Neural crest cell (in vitro differentiated cells): ENCODE measurements at regions not wholly inside any gene's neighbourhood (a gene's known extent, or its start where the extent isn't known, plus 50 kb on each side); places are given as distances from the start of the nearest gene placed in this dataset.
"Not testable (repeated sequence)": the region's sequence is repeated elsewhere in the genome, so short reads cannot be mapped to it uniquely, and the experiment has no call there.

Source experiments
- DNase-seq: peaks from one replicate; pipeline ENCODE4 v3.0.0; 2021; ENCODE audit warnings: low read depth, mixed read lengths, low spot score
- H3K27ac Mint-ChIP-seq: one replicate; pipeline ENCODE4 v1.8.0; 2021; ENCODE audit warnings: mild to moderate bottlenecking, mixed read lengths; ENCODE audit not compliant: unreplicated experiment
- H3K27me3 Mint-ChIP-seq: 2 replicates; pipeline ENCODE4 v1.8.0; 2021; ENCODE audit warnings: low read depth, mild to moderate bottlenecking, mixed read lengths
- H3K36me3 Mint-ChIP-seq: 2 replicates; pipeline ENCODE4 v1.8.0; 2021; ENCODE audit warnings: low read depth, mild to moderate bottlenecking, mixed read lengths
- H3K4me1 Mint-ChIP-seq: 2 replicates; pipeline ENCODE4 v1.8.0; 2021; ENCODE audit warnings: mixed read lengths
- H3K4me3 Mint-ChIP-seq: one replicate; pipeline ENCODE4 v1.8.0; 2021; ENCODE audit warnings: mild to moderate bottlenecking, mixed read lengths
- H3K9me3 Mint-ChIP-seq: 2 replicates; pipeline ENCODE4 v1.8.0; 2021; ENCODE audit warnings: mixed read lengths
- CTCF ChIP-seq: fragments of 200-600 bp; sonication (generic); conservative IDR thresholded peaks from 2 replicates; pipeline ENCODE4 v1.5.0; 2021; ENCODE audit warnings: antibody characterized with exemption, mild to moderate bottlenecking

- no peaks in the 10 kb centered on the region for H3K4me1 Mint-ChIP-seq
- H3K27me3 Mint-ChIP-seq: no peaks in the 10 kb centered on the region
- H3K27ac Mint-ChIP-seq: no peak overlapping the region
- no peaks in the 10 kb centered on the region for H3K36me3 Mint-ChIP-seq
- no peak overlapping the region for H3K4me3 Mint-ChIP-seq
- TF ChIP-seq CTCF: no peak
- no peaks in the 10 kb centered on the region for H3K9me3 Mint-ChIP-seq
- DNase-seq: no peak
Measured at GRCh38 chr3:87489892-87490291, 213.5 kb upstream of the POU1F1 start.

- H3K4me1 Mint-ChIP-seq: no peaks in the 10 kb centered on the region
- no peak for DNase-seq
- no peaks in the 10 kb centered on the region for H3K9me3 Mint-ChIP-seq
- no peak overlapping the region for H3K4me3 Mint-ChIP-seq
- no peaks in the 10 kb centered on the region for H3K27me3 Mint-ChIP-seq
- no peak for TF ChIP-seq CTCF
- no peak overlapping the region for H3K27ac Mint-ChIP-seq
- no peaks in the 10 kb centered on the region for H3K36me3 Mint-ChIP-seq
Measured at GRCh38 chr3:87488765-87489164, 212.4 kb upstream of the POU1F1 start.

- not testable (repeated sequence) for H3K36me3 Mint-ChIP-seq, H3K27ac Mint-ChIP-seq, H3K27me3 Mint-ChIP-seq, H3K4me3 Mint-ChIP-seq, H3K4me1 Mint-ChIP-seq, H3K9me3 Mint-ChIP-seq, DNase-seq
Measured at GRCh38 chr3:87486635-87487034, 210.3 kb upstream of the POU1F1 start.

- DNase-seq: no peak
- no peaks in the 10 kb centered on the region for H3K27me3 Mint-ChIP-seq
- no peaks in the 10 kb centered on the region for H3K9me3 Mint-ChIP-seq
- no peaks in the 10 kb centered on the region for H3K4me1 Mint-ChIP-seq
- TF ChIP-seq CTCF: no peak
- no peak overlapping the region for H3K27ac Mint-ChIP-seq
- no peaks in the 10 kb centered on the region for H3K36me3 Mint-ChIP-seq
- H3K4me3 Mint-ChIP-seq: no peak overlapping the region
Measured at GRCh38 chr3:87486115-87486514, 209.7 kb upstream of the POU1F1 start.

GRCh38 chr3:87478716-87479115, 202.3 kb upstream of the POU1F1 start:
- no peaks in the 10 kb centered on the region for H3K9me3 Mint-ChIP-seq
- no peaks in the 10 kb centered on the region for H3K36me3 Mint-ChIP-seq
- no peak for TF ChIP-seq CTCF
- no peak overlapping the region for H3K27ac Mint-ChIP-seq
- H3K27me3 Mint-ChIP-seq: no peaks in the 10 kb centered on the region
- H3K4me3 Mint-ChIP-seq: no peak overlapping the region
- no peak for DNase-seq
- no peaks in the 10 kb centered on the region for H3K4me1 Mint-ChIP-seq

GRCh38 chr3:87473944-87474343, 197.6 kb upstream of the POU1F1 start:
- DNase-seq: no peak
- Mint-ChIP-seq H3K9me3 (peaks cover 14% of the 10 kb centered on the region), H3K36me3 (no peaks in the 10 kb centered on the region), H3K4me1 (no peaks in the 10 kb centered on the region), H3K27ac (no peak overlapping the region), H3K4me3 (no peak overlapping the region), H3K27me3 (no peaks in the 10 kb centered on the region)
- no peak for TF ChIP-seq CTCF
